DOHH2 (cell line): ENCODE measurements at regions not wholly inside any gene's neighbourhood (a gene's known extent, or its start where the extent isn't known, plus 50 kb on each side); places are given as distances from the start of the nearest gene placed in this dataset.

Experiments used
- H3F3A ChIP-seq: fragments of 200-600 bp; sonication (generic), shearing (Covaris generic); 2 replicates; pipeline ENCODE4 v1.6.0; 2016; ENCODE audit warnings: antibody characterized with exemption, mild to moderate bottlenecking; ENCODE audit not compliant: control insufficient read depth, insufficient read depth
- H3K27ac ChIP-seq: fragments of 200-600 bp; sonication (generic); 2 replicates; pipeline ENCODE4 v1.5.1; 2014; ENCODE audit warnings: low read depth, mild to moderate bottlenecking, low read length, moderate library complexity
- H3K27me3 ChIP-seq: fragments of 200-600 bp; sonication (generic); 2 replicates; pipeline ENCODE4 v1.6.1; 2014; ENCODE audit warnings: mild to moderate bottlenecking, low read length, mixed read lengths; ENCODE audit not compliant: control insufficient read depth
- H3K36me3 ChIP-seq: fragments of 200-600 bp; sonication (generic); 2 replicates; pipeline ENCODE4 v1.6.1; 2014; ENCODE audit warnings: mild to moderate bottlenecking, low read length, moderate library complexity, mixed read lengths; ENCODE audit not compliant: control insufficient read depth
- H3K4me1 ChIP-seq: fragments of 200-600 bp; sonication (generic); 2 replicates; pipeline ENCODE4 v1.6.1; 2014; ENCODE audit warnings: mild to moderate bottlenecking, low read length, mixed read lengths; ENCODE audit not compliant: control insufficient read depth
- H3K4me2 ChIP-seq: fragments of 200-600 bp; sonication (generic); 2 replicates; pipeline ENCODE4 v1.6.0; 2014; ENCODE audit warnings: mild to moderate bottlenecking, low read length, moderate library complexity
- H3K4me3 ChIP-seq: fragments of 200-600 bp; sonication (generic); 2 replicates; pipeline ENCODE4 v1.5.1; 2014; ENCODE audit warnings: mild to moderate bottlenecking, low read length, mixed read lengths
- H3K79me2 ChIP-seq: fragments of 200-600 bp; sonication (generic); 2 replicates; pipeline ENCODE4 v1.6.1; 2014; ENCODE audit warnings: mild to moderate bottlenecking, low read length, mixed read lengths; ENCODE audit not compliant: control insufficient read depth
- H3K9me2 ChIP-seq: fragments of 200-600 bp; sonication (generic); replicated peaks from 2 replicates; pipeline ENCODE4 v1.6.1; 2014; ENCODE audit warnings: mild to moderate bottlenecking, low read length, mixed read lengths; ENCODE audit not compliant: control insufficient read depth
- H3K9me3 ChIP-seq: fragments of 200-600 bp; sonication (generic); 2 replicates; pipeline ENCODE4 v1.6.1; 2014; ENCODE audit warnings: antibody characterized with exemption, low read length, mixed read lengths; ENCODE audit not compliant: control insufficient read depth, insufficient read depth
- H4K20me1 ChIP-seq: fragments of 200-600 bp; sonication (generic); 2 replicates; pipeline ENCODE4 v1.6.0; 2014; ENCODE audit warnings: low read depth, mild to moderate bottlenecking, antibody characterized with exemption, low read length, moderate library complexity; ENCODE audit not compliant: control insufficient read depth, insufficient read depth
- EZH2phosphoT487 ChIP-seq: fragments of 200-600 bp; sonication (generic); IDR thresholded peaks from 2 replicates; pipeline ENCODE4 v1.6.1; 2017; ENCODE audit warnings: borderline replicate concordance, mild to moderate bottlenecking, antibody characterized with exemption, low read length, moderate library complexity, mixed read lengths
- TF ChIP-seq, protein P1 (sequence below): fragments of 200-600 bp; sonication (generic); IDR thresholded peaks from one replicate; pipeline ENCODE4 v1.5.1; 2014; ENCODE audit warnings: antibody characterized with exemption, mild to moderate bottlenecking, low read depth, low read length; ENCODE audit not compliant: poor library complexity, severe bottlenecking

DNA sequence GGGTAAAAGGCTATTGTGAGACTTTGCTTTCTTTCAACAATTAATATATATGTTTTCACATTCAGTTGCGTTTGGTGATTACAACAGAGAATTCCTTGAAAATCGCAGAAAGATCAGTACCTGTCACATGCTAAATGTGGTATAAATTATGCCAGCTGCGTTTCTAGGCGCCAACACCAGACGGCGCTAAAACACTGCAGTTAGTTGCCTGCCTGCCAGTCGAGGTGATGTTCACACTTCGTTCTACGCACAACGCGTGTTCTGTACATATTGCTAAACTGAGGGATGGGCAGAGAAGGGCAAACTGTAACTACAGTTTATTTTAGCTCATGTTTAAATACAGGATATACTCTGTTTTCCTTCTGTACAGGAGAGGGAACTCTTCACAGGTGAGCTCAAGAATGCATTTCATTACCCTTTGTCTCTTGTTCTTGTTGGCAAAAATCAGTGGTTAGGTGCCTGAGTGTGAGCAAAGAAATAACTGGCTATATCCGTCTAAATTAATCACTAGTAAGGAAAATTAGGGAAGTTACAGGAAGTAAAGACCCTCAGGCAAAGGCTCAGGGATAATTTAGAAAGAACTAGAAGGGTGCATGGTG, 100.1 kb upstream of the RGS17 start:
- no peaks in the 10 kb centered on the region for H3K36me3 ChIP-seq
- no peaks in the 10 kb centered on the region for H3K4me1 ChIP-seq
- H3K27me3 ChIP-seq, result no peaks in the 10 kb centered on the region

DNA sequence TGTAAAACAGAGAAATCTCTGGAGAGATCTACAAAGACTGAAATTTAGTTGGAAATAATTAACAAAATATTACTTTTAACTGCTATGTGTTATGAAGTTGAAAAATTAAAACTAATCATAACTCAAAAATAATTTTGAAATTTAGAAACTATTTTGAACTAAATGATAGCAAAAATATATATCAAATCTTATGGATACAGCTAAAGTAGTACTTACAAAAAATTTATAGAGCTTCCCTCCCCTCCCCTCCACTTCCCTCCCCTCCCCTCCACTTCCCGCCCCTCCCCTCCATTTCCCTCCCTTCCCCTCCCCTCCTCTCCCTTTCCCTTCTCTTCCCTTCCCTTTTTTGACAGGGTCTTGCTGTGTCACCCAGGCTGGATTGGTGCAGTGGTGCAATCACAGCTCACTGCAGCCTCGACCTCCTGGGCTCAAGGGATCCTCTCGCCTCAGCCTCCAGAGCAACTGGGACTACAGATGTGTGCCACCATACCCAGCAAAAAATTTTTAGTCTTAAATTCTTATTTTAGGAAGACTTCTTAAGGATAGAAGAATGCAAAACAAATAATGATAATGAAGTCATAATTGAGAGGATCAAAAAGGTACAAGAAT, 87.2 kb upstream of the RGS17 start:
- Histone ChIP-seq H3K79me2 (no peaks in the 10 kb centered on the region), H3K4me3 (no peak overlapping the region), H3K27ac (no peak overlapping the region), H3K9me3 (no peaks in the 10 kb centered on the region), H3K27me3 (no peaks in the 10 kb centered on the region), H3K36me3 (no peaks in the 10 kb centered on the region), H3K9me2 (no peaks in the 10 kb centered on the region), H3F3A (no peaks in the 10 kb centered on the region), H4K20me1 (no peaks in the 10 kb centered on the region), H3K4me1 (no peaks in the 10 kb centered on the region), H3K4me2 (no peak overlapping the region)
- TF ChIP-seq, protein P1, sequence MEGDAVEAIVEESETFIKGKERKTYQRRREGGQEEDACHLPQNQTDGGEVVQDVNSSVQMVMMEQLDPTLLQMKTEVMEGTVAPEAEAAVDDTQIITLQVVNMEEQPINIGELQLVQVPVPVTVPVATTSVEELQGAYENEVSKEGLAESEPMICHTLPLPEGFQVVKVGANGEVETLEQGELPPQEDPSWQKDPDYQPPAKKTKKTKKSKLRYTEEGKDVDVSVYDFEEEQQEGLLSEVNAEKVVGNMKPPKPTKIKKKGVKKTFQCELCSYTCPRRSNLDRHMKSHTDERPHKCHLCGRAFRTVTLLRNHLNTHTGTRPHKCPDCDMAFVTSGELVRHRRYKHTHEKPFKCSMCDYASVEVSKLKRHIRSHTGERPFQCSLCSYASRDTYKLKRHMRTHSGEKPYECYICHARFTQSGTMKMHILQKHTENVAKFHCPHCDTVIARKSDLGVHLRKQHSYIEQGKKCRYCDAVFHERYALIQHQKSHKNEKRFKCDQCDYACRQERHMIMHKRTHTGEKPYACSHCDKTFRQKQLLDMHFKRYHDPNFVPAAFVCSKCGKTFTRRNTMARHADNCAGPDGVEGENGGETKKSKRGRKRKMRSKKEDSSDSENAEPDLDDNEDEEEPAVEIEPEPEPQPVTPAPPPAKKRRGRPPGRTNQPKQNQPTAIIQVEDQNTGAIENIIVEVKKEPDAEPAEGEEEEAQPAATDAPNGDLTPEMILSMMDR, result no peak
- no peak for TF ChIP-seq EZH2phosphoT487

More for the DNA sequence above, 100.1 kb upstream of the RGS17 start:
- H3K79me2 ChIP-seq, result no peaks in the 10 kb centered on the region
- H3K4me3 ChIP-seq, result no peak overlapping the region
- H3K9me2 ChIP-seq, result no peaks in the 10 kb centered on the region
- TF ChIP-seq, protein P1, result peak; percentile 79
- TF ChIP-seq EZH2phosphoT487, result no peak
- no peaks in the 10 kb centered on the region for H4K20me1 ChIP-seq
- no peaks in the 10 kb centered on the region for H3F3A ChIP-seq
- no peaks in the 10 kb centered on the region for H3K9me3 ChIP-seq
- H3K27ac ChIP-seq, result no peak overlapping the region
- H3K4me2 ChIP-seq, result no peak overlapping the region

DNA sequence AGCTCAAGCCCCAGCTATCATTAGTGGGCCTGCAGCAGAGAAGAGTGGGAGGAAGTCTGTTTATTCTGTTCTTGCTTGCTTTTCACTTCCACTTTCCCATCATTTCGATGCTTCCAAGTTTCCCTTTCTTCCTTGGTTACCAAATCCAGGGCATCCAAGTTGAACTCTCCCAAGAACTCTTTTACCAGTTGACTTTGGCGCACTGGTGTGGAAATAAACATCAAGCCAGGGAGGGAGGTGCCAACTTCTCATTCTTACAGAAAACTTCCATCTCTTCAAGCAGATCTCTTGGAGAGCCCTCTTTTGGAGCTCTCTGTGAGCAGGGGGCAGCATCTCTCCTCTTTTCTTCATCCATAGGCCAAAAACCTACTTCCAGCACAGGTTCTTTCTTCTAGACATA, 85.7 kb upstream of the RGS17 start:
- no peaks in the 10 kb centered on the region for H3K36me3 ChIP-seq
- no peak overlapping the region for H3K4me2 ChIP-seq
- no peaks in the 10 kb centered on the region for H3K4me1 ChIP-seq
- no peaks in the 10 kb centered on the region for H3K27me3 ChIP-seq
- H3K9me2 ChIP-seq, result no peaks in the 10 kb centered on the region
- no peaks in the 10 kb centered on the region for H4K20me1 ChIP-seq
- H3K4me3 ChIP-seq, result no peak overlapping the region
- H3K27ac ChIP-seq, result no peak overlapping the region
- no peaks in the 10 kb centered on the region for H3F3A ChIP-seq
- no peaks in the 10 kb centered on the region for H3K79me2 ChIP-seq
- no peaks in the 10 kb centered on the region for H3K9me3 ChIP-seq
- TF ChIP-seq, protein P1, result no peak
- TF ChIP-seq EZH2phosphoT487, result no peak
